ENCODE measurements at regions not wholly inside any gene's neighbourhood (a gene's known extent, or its start where the extent isn't known, plus 50 kb on each side); places are given as distances from the start of the nearest gene placed in this dataset.

DNA sequence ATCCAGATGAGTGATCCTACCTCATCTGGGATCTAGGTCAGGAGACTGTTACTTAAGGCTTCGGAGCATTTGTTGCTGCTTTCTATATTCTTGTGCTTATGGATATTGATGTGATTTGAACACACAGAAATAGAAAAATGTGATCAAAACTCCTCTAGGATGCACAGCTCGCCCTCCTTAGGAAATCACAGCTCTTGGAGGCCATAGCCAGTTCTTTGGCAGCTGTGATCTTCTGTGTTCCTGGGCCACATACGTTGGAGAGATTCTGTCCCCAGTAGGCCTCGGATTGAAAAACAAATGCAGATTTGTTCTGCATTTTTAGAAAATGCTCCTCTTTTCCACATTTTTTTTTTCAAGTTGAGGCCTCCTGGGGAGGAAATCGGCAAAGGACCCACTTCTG is 437.4 kb upstream of the THBS1 start:
- no peak for TF ChIP-seq CTCF (IDR thresholded peaks at IDR 0.05)
- DNase-seq (ENCODE audit: low spot score) (no peak), ATAC-seq (ENCODE audit: low FRiP score) (no peak)

- DNase-seq (ENCODE audit: low spot score) (no peak), ATAC-seq (ENCODE audit: low FRiP score) (no peak)
- TF ChIP-seq CTCF (IDR thresholded peaks at IDR 0.05), result no peak
These were observed 436.8 kb upstream of the THBS1 start for GRCh38 chr15:39144051-39144450.

DNA sequence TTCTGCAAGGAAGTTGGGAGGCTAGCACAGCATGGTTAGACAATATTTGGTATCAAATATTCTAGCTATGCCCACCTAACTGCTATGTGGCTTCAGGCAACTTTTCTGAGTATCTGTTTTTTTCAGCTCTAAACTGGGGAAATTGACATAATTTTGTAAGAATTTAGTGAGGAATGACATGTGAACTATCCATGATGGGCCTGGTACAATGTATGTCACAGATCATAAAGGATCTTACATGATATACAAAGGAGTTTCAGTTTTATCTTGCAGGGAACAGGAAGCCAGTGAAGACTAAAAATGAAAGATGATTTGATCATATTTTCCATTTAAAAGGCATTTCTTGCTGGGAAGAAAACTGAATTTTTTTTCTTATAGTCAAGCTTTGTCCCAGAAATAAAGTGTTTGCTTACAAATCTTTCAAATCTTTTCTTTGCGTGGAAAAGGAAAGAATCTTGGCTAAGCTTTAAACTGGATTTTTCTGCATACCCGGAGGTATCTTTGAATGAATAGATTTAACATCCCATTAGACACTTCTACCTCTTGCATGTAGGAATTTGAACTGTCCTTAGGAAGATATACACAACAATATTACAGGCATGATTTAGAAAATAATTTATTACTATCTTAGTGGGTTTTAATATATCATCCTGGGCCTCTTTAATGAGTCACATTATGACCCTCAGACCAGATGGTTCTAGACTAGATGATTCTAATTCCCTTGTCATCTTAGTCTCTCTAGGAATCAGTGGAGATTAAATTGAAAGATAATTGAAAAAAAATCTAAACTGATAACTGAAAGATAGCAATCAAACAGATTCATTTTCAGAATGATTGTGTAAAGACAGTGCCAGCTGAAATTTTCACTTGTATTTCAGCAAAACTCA is 436.0 kb upstream of the THBS1 start:
- ATAC-seq (ENCODE audit: low FRiP score), result no peak
- no peak for TF ChIP-seq CTCF (IDR thresholded peaks at IDR 0.05)
- DNase-seq (ENCODE audit: low spot score), result no peak

DNA sequence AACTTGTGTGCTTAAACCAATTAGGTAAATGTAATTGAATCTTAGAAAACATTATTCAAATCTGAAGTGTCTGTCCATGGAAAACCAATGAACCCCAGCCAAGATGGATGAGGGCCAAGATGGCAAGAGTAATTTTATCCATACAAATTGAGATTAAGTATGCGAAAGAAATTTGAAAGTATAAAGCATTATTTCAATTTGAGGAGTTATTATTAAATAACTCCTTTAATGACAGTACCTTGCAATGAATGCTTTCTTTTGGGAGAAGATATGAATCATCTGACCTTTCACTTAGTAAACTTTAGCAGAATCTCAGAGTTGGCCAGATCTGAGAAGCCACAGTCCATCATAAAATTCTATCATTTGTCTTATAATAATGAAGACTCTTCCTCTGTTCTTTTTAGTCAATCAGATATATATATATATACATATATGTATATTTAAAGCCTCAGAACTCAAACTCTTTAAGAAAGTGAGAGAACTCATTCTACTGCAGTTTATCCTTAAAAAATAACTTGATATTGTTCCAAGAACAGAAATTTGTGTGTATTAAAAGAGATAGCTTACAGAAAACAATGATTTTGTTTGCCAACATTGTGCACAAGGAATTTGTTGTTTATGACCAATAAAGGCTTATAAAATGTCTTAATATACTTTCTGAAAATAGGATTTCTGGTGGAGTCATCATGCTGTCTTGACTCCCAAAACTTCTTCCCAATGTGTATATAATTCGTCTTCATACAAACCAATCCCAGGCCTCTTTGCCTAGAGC is 434.8 kb upstream of the THBS1 start:
- peak; percentile 75 for ATAC-seq (ENCODE audit: low FRiP score)
- TF ChIP-seq CTCF (IDR thresholded peaks at IDR 0.05), result no peak
- no peak for DNase-seq (ENCODE audit: low spot score)

DNA sequence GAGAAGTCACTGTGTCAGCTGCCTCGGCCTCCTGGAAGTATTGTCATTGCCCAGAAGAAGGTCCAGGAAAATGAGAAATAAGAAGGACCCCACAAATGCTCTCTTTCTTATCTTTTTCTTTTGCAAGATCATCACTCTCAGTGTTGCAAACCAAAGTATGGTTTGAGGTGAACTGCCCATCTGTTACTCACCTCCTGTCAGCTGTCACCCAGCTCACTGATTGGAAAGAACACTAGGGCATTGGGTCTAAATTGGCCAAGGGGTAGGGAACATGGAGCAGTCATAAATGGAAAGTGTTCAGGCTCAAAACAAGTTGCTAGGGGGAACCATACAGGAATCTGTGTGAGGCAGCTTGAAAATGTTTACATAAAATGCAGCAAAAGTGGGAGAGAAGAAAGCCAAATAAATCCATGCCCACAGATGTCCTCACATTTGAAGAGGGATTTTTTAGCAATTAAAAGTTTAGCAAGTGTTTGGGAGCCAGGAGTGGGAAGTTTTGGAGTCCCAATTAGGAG is 431.2 kb upstream of the THBS1 start:
- no peak for TF ChIP-seq CTCF (IDR thresholded peaks at IDR 0.05)
- DNase-seq (ENCODE audit: low spot score) (no peak), ATAC-seq (ENCODE audit: low FRiP score) (no peak)

DNA sequence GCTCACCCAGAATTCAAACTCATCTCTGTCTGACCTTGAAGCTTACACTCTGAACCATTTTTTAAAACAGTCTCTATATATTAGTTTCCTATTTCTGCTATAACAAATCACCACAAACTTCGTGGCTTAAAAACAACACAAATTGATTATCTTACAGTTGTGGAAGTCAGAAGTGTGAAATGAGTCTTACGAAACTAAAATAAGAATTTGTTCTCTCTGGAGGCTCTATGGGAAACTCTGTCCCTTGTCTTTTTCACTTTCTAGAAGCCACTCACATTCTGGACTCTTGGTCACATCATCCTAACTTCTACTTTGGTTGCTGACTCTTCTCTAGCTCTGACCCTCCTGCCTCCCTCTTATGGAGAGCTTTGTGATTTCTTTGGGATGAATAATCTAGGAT is 429.3 kb upstream of the THBS1 start:
- ATAC-seq (ENCODE audit: low FRiP score) (no peak), DNase-seq (ENCODE audit: low spot score) (no peak)
- TF ChIP-seq CTCF (IDR thresholded peaks at IDR 0.05), result no peak
